ENCODE measurements at regions not wholly inside any gene's neighbourhood (a gene's known extent, or its start where the extent isn't known, plus 50 kb on each side); places are given as distances from the start of the nearest gene placed in this dataset.

DNA sequence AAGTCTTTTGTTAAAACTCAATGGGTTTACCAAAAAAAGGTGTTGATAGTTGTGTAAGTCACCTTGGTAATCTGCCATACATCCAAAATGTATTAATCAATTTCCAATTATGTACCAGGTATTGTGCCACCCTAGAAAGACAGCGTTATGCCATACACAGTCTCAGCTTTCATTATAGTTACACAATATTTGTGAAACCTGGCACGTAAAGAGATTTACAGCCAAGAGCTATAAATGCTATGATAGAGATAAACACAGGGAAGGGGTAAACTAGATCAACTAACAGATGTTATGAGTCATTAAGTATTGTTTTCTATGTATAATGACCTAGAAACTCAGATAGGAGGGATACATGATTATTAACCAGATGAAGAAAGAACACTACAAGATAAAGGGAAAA is 725.6 kb upstream of the SLITRK5 start:
- Histone ChIP-seq H3K4me3 (replicated peaks in 1 of 3; ENCODE audit: insufficient read depth in 1 of 3, low read depth in 1 of 3, low read length in 3 of 3) (no peak overlapping the region), H3K79me2 (ENCODE audit: control insufficient read depth, insufficient read depth, low read length) (no peaks in the 10 kb centered on the region), H3K4me2 (ENCODE audit: insufficient read depth, low read length) (no peak overlapping the region), H3K4me1 (ENCODE audit: control insufficient read depth, extremely low read depth, insufficient read depth, low read length) (no peaks in the 10 kb centered on the region), H3K27ac (ENCODE audit: insufficient read depth, low read depth, low read length) (no peak overlapping the region), H3K9me1 (replicated peaks; ENCODE audit: control insufficient read depth, extremely low read depth, insufficient read depth, low read length) (no peaks in the 10 kb centered on the region), H2AFZ (ENCODE audit: low read depth, low read length) (no peak overlapping the region), H4K20me1 (replicated peaks; ENCODE audit: control insufficient read depth, extremely low read depth, insufficient read depth, low read length) (no peaks in the 10 kb centered on the region), H3K9me3 (replicated peaks; ENCODE audit: control insufficient read depth, insufficient read depth, low read length) (peaks cover 1% of the 10 kb centered on the region), H3K36me3 (ENCODE audit: control insufficient read depth in 2 of 2, extremely low read depth in 1 of 2, insufficient read depth in 2 of 2, low read length in 2 of 2) (no peaks in the 10 kb centered on the region), H3K9ac (replicated peaks; ENCODE audit: extremely low read depth, insufficient read depth, low read length) (no peak overlapping the region), H3K27me3 (ENCODE audit: control insufficient read depth in 2 of 2, insufficient read depth in 2 of 2, low read length in 2 of 2) (no peaks in the 10 kb centered on the region)
- BruUV-seq (replicated peaks): no TSS peak
- intact Hi-C loops (cut with micrococcal nuclease): no loop called here
- TF ChIP-seq FOS (IDR thresholded peaks at IDR 0.05; ENCODE audit: borderline replicate concordance, insufficient read depth, low read length): no peak
- TF ChIP-seq POLR2A (IDR thresholded peaks at IDR 0.05; ENCODE audit: low read depth, low read length): no peak
- no peak for TF ChIP-seq EZH2 (IDR thresholded peaks at IDR 0.05; ENCODE audit: borderline replicate concordance, low read depth, low read length, severe bottlenecking)
- no peak for TF ChIP-seq POLR2AphosphoS5 (IDR thresholded peaks at IDR 0.05; ENCODE audit: insufficient read depth, low read depth, low read length)
- no peak for TF ChIP-seq GATA2 (IDR thresholded peaks at IDR 0.05; ENCODE audit: insufficient read depth, insufficient read length, low read depth, low read length)
- no peak for TF ChIP-seq MYC (IDR thresholded peaks at IDR 0.05; ENCODE audit: low read depth, low read length)
- TF ChIP-seq, protein P1, sequence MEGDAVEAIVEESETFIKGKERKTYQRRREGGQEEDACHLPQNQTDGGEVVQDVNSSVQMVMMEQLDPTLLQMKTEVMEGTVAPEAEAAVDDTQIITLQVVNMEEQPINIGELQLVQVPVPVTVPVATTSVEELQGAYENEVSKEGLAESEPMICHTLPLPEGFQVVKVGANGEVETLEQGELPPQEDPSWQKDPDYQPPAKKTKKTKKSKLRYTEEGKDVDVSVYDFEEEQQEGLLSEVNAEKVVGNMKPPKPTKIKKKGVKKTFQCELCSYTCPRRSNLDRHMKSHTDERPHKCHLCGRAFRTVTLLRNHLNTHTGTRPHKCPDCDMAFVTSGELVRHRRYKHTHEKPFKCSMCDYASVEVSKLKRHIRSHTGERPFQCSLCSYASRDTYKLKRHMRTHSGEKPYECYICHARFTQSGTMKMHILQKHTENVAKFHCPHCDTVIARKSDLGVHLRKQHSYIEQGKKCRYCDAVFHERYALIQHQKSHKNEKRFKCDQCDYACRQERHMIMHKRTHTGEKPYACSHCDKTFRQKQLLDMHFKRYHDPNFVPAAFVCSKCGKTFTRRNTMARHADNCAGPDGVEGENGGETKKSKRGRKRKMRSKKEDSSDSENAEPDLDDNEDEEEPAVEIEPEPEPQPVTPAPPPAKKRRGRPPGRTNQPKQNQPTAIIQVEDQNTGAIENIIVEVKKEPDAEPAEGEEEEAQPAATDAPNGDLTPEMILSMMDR (IDR thresholded peaks at IDR 0.05; ENCODE audit: extremely low read depth in 1 of 2, insufficient read depth in 1 of 2, low read depth in 1 of 2, low read length in 2 of 2): no peak
- TF ChIP-seq, protein P2, sequence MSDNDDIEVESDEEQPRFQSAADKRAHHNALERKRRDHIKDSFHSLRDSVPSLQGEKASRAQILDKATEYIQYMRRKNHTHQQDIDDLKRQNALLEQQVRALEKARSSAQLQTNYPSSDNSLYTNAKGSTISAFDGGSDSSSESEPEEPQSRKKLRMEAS (IDR thresholded peaks at IDR 0.05; ENCODE audit: insufficient read depth, insufficient read length): no peak
- TF ChIP-seq JUN (IDR thresholded peaks at IDR 0.05; ENCODE audit: borderline replicate concordance, insufficient read depth, insufficient read length, low read depth): no peak
- dilution Hi-C loops (cut with MboI; ENCODE audit: extremely low pct_ligation_motif_present, low sequenced_read_pairs): no loop called here
- DNase-seq (ENCODE audit: low read depth, low spot score): no peak
- CTCF ChIA-PET: no interaction called here
- FAIRE-seq: no peak
- POLR2A ChIA-PET: no interaction called here
